Stromal cell of bone marrow (primary cell): ENCODE measurements at regions not wholly inside any gene's neighbourhood (a gene's known extent, or its start where the extent isn't known, plus 50 kb on each side); places are given as distances from the start of the nearest gene placed in this dataset.

ENCODE experiments used
- DNase-seq: peaks from one replicate; pipeline ENCODE4 v3.0.0-alpha.2; 2012; ENCODE audit warnings: low read depth

- no peak for DNase-seq
Observed at GRCh38 chr22:47994045-47994444, 1231.6 kb downstream of the TBC1D22A start.

DNA sequence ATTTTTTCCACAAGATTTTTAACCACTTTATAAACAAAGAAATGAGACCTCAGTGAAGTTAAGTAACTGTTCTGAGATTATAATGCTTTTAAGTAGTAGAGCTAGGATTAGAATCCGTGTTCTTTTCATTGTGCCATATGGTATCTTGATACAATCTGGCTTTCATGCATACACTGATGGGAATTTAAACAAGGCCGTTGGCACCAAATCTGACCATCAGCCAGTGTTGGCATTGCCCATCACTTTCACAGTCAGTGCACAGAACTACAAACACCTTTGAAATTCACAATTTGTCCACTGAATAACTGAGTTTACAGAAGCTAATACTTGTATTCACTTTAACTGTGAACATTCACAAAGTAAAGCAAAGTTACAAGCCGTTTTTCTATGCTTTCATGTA is 1228.0 kb downstream of the TBC1D22A start:
- DNase-seq = no peak

DNA sequence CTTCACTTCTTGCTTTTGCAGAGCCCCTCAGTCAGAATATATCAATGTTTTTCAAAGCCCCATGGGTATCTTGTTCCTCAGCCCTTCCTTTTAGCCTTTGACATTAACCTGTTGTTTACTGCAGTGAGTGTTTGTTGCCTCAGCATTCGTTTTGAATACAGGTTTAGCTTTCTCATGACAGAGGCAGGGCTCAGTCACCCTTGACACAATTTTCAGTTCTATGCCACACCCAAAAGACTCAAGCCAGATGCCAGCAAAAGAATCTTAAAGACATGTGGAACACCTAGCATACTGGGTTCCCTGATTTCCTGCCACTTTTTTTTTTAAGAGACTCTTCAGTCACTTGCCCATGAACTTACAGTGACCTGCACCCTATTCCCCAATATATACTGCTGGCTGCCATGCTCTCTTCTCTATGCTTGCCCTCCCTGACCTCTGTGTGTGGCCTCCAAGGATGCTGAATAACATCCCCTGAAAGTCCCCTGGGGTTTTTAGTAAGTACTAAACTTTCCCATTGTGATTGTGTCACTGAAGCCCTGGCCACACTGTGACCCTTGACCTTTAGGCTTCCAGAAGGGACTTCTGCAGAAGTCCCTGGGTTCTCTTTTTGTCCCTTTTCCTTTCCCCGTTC is 1225.5 kb downstream of the TBC1D22A start:
- DNase-seq = no peak

DNA sequence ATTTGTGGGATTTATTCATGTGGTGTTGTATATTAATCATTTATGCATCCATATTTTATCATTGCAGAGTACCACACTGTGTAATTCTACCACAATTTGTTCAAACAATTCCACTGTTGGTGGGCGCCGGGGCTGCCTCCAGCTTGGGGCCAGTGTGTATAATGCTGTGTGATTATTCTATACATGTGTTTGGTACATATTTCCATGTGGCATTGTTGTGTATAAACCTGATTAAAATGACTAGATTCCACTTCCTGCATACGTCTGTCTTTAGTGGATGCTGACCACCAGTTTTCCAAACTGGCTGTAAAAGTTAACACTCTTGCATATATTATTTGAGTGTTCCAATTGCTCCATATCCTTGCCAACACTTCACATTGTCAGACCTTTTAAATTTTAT is 1213.8 kb downstream of the TBC1D22A start:
- DNase-seq = no peak

GRCh38 chr22:47967831-47968230 is 1205.4 kb downstream of the TBC1D22A start:
- no peak for DNase-seq

GRCh38 chr22:47966316-47966715 is 1203.9 kb downstream of the TBC1D22A start:
- DNase-seq = no peak

DNA sequence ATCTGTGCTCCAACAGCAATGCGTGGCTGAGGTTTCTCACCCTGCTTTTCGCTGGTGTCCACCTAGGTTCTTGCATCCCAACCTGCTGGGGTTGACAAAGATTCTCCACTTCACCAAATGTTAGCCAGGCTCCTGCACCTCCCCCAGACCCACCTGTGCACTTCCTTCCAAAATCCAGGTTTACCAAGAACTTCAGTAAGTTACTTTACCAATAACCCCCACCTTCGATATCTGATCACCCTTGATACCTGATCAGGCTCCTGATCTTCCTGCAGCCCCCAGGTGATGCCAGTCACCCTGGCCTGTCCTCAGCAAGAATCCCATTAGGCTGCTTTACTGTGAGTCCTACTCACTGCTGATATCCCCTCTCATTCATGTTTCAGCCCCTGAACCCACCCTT is 1203.4 kb downstream of the TBC1D22A start:
- DNase-seq = no peak

- DNase-seq = no peak
Observed at GRCh38 chr22:47965066-47965465, 1202.6 kb downstream of the TBC1D22A start.

- no peak for DNase-seq
Observed at GRCh38 chr22:47963660-47964059, 1201.2 kb downstream of the TBC1D22A start.

- no peak for DNase-seq
Observed at GRCh38 chr22:47957649-47958048, 1195.2 kb downstream of the TBC1D22A start.

GRCh38 chr22:47954107-47954506 is 1191.7 kb downstream of the TBC1D22A start:
- no peak for DNase-seq

GRCh38 chr22:47944941-47945340 is 1182.5 kb downstream of the TBC1D22A start:
- DNase-seq = no peak

- DNase-seq = no peak
Observed at GRCh38 chr22:47943729-47944700, 1181.6 kb downstream of the TBC1D22A start.

DNA sequence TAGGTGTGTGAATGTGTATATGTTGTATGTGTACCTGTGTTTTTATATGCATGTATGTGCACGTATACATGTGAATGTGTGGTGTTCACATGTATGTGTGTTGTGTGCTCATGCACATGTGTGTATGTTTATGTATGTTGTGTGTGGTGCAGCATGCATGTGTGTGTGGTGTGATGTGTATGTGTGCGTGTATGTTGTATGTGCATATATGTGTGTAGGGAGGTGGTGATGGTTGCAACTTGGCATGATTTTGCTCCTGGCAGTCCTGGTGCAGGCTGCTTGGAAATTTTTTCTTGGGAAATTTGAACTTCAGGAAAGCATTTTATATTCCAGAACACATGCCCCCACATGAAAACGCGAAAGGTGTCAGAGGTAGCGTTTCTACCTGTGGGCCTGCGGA is 1177.8 kb downstream of the TBC1D22A start:
- no peak for DNase-seq

- DNase-seq = no peak
Observed at GRCh38 chr22:47933891-47934290, 1171.4 kb downstream of the TBC1D22A start.

DNA sequence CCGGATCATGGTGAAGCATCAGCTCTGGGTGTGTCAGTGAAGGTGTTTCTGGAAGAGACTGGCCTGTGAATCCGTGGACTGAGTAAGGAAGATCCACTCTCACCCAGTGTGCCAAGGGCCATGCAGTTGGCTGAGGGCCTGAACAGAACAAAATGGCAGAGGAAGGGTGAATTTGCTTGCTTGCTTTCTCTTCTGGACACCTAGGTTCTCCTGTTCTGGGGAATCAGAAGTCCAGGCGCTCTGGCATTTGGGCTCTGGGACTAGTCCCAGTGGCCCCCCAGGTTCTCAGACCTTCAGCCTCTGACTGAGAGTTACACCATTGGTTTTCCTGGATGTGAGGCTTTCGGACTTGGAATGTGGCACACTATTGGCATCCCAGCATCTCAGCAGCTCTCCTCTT is 1170.8 kb downstream of the TBC1D22A start:
- no peak for DNase-seq

- no peak for DNase-seq
Observed at GRCh38 chr22:47929646-47930185, 1167.3 kb downstream of the TBC1D22A start.

- DNase-seq = no peak
Observed at GRCh38 chr22:47929073-47929472, 1166.6 kb downstream of the TBC1D22A start.

DNA sequence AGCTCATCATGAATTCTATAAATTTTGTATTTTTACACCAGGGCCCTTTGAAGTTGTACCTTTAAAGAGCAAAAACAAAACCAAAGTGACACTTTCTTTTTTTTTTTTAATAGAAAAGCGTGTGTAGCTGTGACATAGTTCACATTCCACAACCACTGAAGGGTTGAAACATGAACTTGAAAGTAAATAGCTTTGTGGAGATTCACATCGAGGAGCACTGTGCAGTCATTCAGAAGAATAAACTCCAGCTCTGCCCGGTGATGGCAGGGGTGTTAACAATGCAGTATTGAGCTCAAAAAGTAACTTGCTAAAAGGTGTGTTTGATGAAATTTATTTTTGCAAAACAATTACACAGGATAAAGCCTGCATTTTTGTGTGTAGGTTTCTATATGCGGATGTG is 1166.2 kb downstream of the TBC1D22A start:
- no peak for DNase-seq

DNA sequence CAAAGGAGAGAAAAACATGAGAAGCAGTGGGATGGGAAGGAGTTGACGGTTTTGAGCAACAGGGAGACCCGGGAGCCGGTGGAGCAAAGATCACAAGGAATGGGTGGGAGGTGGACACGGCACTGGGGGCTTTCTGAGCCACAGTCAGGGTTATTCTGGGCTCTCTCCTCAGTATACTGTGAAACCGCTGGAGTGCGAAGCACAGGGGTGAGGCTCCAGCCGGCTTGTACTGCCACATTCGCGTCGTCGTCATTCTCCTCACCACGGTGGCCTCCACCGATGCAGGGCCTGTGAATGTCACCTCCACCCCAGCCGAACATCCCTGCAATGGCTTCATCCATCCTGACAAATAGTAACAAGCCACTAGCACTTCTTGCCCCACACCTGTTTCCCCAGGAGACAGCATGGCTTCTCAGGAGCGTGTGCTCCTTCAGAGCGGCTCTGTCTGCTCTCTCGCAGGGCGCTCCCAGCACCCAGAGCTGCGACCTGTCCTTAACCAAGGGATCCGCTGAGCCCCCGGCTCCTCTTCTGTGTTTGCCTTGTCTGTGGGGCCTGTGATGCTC is 1165.3 kb downstream of the TBC1D22A start:
- DNase-seq = no peak

GRCh38 chr22:47923011-47923427 is 1160.6 kb downstream of the TBC1D22A start:
- no peak for DNase-seq

DNA sequence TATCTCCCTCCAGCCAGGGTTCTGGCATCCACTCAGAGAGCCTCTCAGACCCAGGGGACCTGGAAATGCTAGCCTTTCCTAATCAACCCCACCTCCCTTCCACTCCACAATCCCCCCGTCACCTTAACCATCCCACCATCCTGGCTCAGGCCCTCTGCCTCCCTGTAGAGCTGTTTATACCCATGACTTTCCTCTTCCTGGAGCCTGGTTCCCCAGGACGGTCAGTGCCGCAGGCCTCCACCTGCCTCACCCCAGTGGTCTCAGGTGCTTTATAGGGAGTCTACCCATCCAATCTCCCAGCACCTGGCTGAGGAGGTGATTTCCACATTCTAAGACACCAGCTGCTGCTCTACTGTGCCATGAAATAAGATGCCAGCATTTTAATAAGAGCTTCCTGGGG is 1159.5 kb downstream of the TBC1D22A start:
- no peak for DNase-seq
